BE2C (cell line): ENCODE measurements at regions not wholly inside any gene's neighbourhood (a gene's known extent, or its start where the extent isn't known, plus 50 kb on each side); places are given as distances from the start of the nearest gene placed in this dataset.

Source experiments
- DNase-seq: peaks from one replicate; pipeline ENCODE4 v3.0.0-alpha.2; 2020
- H3K27me3 ChIP-seq: fragments of 250-450 bp; sonication (Bioruptor Pico); 2 replicates; pipeline ENCODE4 v1.5.1; 2020; ENCODE audit warnings: mild to moderate bottlenecking
- H3K36me3 ChIP-seq: fragments of 250-450 bp; sonication (Bioruptor Pico); 2 replicates; pipeline ENCODE4 v1.5.1; 2020; ENCODE audit warnings: mild to moderate bottlenecking
- H3K4me1 ChIP-seq: fragments of 250-450 bp; sonication (Bioruptor Pico); 2 replicates; pipeline ENCODE4 v1.5.1; 2020
- H3K4me3 ChIP-seq: 2 replicates; pipeline ENCODE4 v1.5.1; 2011; ENCODE audit warnings: low read depth, low read length
- H3K9me3 ChIP-seq: fragments of 250-450 bp; sonication (Bioruptor Pico); 2 replicates; pipeline ENCODE4 v1.5.1; 2020
- TF ChIP-seq, protein P1 (sequence below): IDR thresholded peaks from 2 replicates; pipeline ENCODE4 v1.5.1; 2012; ENCODE audit warnings: mild to moderate bottlenecking, low read depth, low read length

DNA sequence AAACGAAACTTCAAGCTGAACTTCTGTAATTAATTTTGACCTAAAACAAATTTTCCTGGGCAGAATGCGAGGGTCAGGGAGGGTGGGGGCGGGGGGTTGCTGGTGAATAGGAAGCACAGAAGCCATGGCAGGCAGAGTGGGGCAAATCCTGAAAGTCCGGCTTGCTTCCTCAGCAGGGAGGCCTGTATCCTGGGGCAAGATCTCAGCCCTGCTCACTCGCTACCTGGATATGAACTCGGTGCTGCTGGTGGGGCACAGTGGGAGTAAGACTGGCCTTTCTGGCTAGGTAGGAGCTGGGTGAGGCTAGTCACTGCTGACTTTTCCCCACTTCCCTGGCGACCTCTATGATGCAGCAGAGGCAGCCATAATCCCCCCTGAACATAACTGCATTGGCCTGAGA is 168.9 kb upstream of the CHORDC1 start:
- H3K9me3 ChIP-seq = no peaks in the 10 kb centered on the region
- H3K4me3 ChIP-seq = no peak overlapping the region
- no peaks in the 10 kb centered on the region for H3K4me1 ChIP-seq
- H3K36me3 ChIP-seq = no peaks in the 10 kb centered on the region
- no peak for DNase-seq
- H3K27me3 ChIP-seq = no peaks in the 10 kb centered on the region
- TF ChIP-seq, protein P1, sequence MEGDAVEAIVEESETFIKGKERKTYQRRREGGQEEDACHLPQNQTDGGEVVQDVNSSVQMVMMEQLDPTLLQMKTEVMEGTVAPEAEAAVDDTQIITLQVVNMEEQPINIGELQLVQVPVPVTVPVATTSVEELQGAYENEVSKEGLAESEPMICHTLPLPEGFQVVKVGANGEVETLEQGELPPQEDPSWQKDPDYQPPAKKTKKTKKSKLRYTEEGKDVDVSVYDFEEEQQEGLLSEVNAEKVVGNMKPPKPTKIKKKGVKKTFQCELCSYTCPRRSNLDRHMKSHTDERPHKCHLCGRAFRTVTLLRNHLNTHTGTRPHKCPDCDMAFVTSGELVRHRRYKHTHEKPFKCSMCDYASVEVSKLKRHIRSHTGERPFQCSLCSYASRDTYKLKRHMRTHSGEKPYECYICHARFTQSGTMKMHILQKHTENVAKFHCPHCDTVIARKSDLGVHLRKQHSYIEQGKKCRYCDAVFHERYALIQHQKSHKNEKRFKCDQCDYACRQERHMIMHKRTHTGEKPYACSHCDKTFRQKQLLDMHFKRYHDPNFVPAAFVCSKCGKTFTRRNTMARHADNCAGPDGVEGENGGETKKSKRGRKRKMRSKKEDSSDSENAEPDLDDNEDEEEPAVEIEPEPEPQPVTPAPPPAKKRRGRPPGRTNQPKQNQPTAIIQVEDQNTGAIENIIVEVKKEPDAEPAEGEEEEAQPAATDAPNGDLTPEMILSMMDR = no peak

DNA sequence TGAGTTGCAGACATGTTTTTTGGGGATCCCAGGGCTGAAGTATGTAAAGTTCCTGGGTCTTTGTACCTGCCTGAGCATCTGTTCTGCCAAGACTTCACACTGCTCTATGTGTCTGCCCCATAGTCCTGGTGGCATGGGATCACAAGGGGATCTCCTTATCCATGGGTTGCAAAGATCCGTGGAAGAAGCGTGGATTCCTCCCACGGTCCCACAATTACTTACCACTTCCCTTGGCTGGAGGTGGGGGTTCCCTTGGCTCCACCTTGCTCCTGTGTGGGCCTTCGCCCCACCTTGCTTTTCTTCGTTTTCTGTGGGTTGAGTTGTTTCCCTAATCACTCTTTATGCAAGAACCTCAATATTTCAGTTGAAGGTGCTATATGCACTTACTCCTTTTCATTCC is 157.4 kb upstream of the CHORDC1 start:
- no peak overlapping the region for H3K4me3 ChIP-seq
- no peaks in the 10 kb centered on the region for H3K36me3 ChIP-seq
- no peaks in the 10 kb centered on the region for H3K9me3 ChIP-seq
- H3K27me3 ChIP-seq = no peaks in the 10 kb centered on the region
- DNase-seq = no peak
- no peaks in the 10 kb centered on the region for H3K4me1 ChIP-seq
- TF ChIP-seq, protein P1 = no peak

DNA sequence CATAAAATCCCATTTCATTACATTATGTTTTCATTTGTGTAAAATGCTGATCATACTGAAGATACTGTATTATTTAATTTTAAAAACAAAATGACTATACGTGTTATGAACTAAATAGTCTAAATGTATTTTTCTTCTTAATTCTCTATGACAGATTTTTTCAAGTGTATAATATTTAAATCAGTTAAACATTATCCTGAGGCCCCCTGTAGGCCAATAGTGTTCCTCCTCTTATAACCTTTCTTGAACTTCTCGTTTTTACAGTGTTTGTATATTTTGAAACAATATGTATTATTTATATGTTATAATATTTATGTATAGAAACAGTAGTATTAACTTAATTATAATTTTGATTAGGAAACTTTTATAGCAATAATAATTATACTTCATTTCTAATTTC is 151.1 kb upstream of the CHORDC1 start:
- Histone ChIP-seq H3K27me3 (no peaks in the 10 kb centered on the region), H3K9me3 (no peaks in the 10 kb centered on the region), H3K4me3 (no peak overlapping the region), H3K36me3 (no peaks in the 10 kb centered on the region), H3K4me1 (no peaks in the 10 kb centered on the region)
- TF ChIP-seq, protein P1 = 0 out of 2 replicates have a peak, but pooled peaks have one; percentile 2
- no peak for DNase-seq

DNA sequence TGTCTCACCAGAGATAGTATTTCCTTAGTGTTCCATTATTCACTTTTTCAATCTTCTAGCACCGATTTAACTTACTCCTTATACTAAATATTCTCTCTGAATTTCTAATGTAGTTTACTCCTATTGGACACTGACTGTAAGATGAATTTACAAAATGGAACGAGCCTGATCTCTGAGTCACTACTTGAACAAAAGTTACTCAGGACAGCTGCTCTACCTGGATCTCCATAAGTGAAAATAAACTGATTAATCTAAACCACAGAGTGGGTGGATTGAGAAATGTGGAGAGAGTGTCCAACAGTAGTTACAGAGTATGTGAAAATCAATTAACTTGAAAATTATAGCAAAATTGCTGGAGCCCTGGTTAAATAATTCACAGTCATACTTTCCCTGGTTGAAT is 141.7 kb upstream of the CHORDC1 start:
- H3K4me3 ChIP-seq = no peak overlapping the region
- TF ChIP-seq, protein P1 = no peak
- DNase-seq = no peak
- no peaks in the 10 kb centered on the region for H3K4me1 ChIP-seq
- H3K9me3 ChIP-seq = no peaks in the 10 kb centered on the region
- H3K36me3 ChIP-seq = no peaks in the 10 kb centered on the region
- no peaks in the 10 kb centered on the region for H3K27me3 ChIP-seq

DNA sequence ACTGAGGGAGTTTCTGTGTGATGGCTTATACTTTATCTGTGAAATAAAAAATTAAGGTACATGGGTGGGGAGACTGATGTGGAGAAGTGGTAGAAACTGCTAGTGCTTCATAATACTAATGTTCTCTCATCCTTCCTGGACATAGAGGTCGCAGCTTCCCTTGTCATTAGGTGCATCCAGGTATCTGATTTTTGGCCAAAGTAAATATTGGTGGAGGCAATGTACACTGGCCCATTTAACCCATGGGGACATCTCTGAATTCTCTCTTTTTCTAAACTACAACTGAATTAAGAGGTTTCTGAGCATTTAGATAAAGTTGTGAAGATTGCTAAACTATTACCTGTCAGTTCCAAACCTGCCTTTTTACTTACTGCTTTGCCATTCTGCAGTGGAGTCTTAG is 140.9 kb upstream of the CHORDC1 start:
- H3K4me1 ChIP-seq = no peaks in the 10 kb centered on the region
- no peaks in the 10 kb centered on the region for H3K9me3 ChIP-seq
- no peaks in the 10 kb centered on the region for H3K27me3 ChIP-seq
- TF ChIP-seq, protein P1 = no peak
- no peak for DNase-seq
- no peaks in the 10 kb centered on the region for H3K36me3 ChIP-seq
- no peak overlapping the region for H3K4me3 ChIP-seq

DNA sequence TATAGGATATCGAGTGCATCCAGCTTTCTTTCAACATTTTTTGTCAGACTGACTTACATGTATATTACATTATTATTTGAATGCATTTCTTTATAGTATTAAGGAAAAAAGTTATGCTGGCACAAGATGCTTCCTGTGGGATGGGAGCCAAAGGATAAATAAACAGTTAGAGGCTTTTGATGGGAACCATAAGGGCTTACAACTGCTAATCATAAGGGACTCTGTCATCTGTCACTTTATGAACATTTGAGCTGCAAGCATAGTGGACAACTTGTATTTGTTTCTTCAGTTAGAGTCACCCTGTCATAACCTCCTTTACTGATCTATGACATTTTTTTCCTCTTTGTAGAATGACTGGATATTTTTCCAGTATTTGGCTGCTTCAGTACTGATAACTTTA is 132.4 kb upstream of the CHORDC1 start:
- H3K9me3 ChIP-seq = no peaks in the 10 kb centered on the region
- no peak overlapping the region for H3K4me3 ChIP-seq
- H3K36me3 ChIP-seq = no peaks in the 10 kb centered on the region
- no peaks in the 10 kb centered on the region for H3K4me1 ChIP-seq
- H3K27me3 ChIP-seq = no peaks in the 10 kb centered on the region
- TF ChIP-seq, protein P1 = no peak
- no peak for DNase-seq
